ENCODE measurements at regions not wholly inside any gene's neighbourhood (a gene's known extent, or its start where the extent isn't known, plus 50 kb on each side); places are given as distances from the start of the nearest gene placed in this dataset.

GRCh38 chr1:88216441-88216840 is 467.6 kb upstream of the PKN2 start:
- no peak for DNase-seq (ENCODE audit: insufficient read length, low spot score)

DNA sequence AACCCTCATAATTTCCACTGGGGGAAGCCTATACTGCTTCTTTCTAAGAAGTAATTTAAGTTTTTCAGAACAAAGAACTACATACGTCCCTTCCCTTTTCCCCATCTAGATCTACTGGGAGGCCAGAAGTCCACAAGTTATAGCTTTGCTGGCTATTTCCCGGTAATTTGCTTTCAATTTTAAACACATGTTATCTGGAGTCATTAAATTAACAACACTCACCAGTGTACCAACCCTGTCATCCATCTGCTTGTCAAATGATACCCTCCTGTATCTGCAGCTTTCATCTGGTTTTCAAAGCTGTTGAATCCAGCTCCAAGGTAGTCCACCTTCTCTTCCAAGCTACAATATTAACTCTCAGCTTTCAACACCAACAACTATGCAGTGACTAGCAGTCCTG is 466.7 kb upstream of the PKN2 start:
- no peak for FAIRE-seq
- TF ChIP-seq PAX5 (IDR thresholded peaks at IDR 0.05; ENCODE audit: insufficient read depth, low read length, severe bottlenecking) (no peak), SPI1 (IDR thresholded peaks at IDR 0.05; ENCODE audit: low read depth, low read length) (no peak), POLR2A (IDR thresholded peaks at IDR 0.05; ENCODE audit: low read depth, low read length) (no peak), TAF1 (IDR thresholded peaks at IDR 0.05; ENCODE audit: low read depth, low read length) (no peak), POU2F2 (IDR thresholded peaks at IDR 0.05; ENCODE audit: low read depth, low read length) (no peak), POLR2AphosphoS5 (IDR thresholded peaks at IDR 0.05; ENCODE audit: low read depth, low read length) (no peak)
- no peak for DNase-seq (ENCODE audit: insufficient read length, low spot score)

More at GRCh38 chr1:88216441-88216840, 467.6 kb upstream of the PKN2 start:
- no peak for TF ChIP-seq POLR2AphosphoS5 (IDR thresholded peaks at IDR 0.05; ENCODE audit: low read depth, low read length)
- no peak for TF ChIP-seq POU2F2 (IDR thresholded peaks at IDR 0.05; ENCODE audit: low read depth, low read length)
- TF ChIP-seq SPI1 (IDR thresholded peaks at IDR 0.05; ENCODE audit: low read depth, low read length) = no peak
- TF ChIP-seq POLR2A (IDR thresholded peaks at IDR 0.05; ENCODE audit: low read depth, low read length) = no peak
- no peak for TF ChIP-seq TAF1 (IDR thresholded peaks at IDR 0.05; ENCODE audit: low read depth, low read length)
- TF ChIP-seq PAX5 (IDR thresholded peaks at IDR 0.05; ENCODE audit: insufficient read depth, low read length, severe bottlenecking) = no peak
- no peak for FAIRE-seq

DNA sequence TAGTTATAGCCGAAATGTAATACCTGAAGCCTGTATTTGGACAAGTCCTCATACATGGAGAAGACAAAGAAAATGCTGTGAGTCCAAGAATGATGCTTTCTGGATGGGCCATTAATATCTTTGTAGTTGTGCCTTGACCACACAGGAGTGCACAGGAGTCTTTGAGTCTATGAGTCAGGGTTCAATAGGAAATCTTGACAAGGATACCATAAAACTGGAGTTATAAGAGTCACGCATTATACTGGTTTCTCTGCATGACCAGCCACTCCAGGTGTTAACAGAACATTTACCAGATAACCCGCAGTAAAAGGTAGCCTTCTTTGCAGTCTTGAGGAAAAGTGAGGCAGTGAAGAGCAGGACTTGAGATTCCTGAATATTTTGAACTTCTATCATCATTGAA is 464.6 kb upstream of the PKN2 start:
- no peak for DNase-seq (ENCODE audit: insufficient read length, low spot score)
- TF ChIP-seq POU2F2 (IDR thresholded peaks at IDR 0.05; ENCODE audit: low read depth, low read length) (no peak), POLR2AphosphoS5 (IDR thresholded peaks at IDR 0.05; ENCODE audit: low read depth, low read length) (no peak), SPI1 (IDR thresholded peaks at IDR 0.05; ENCODE audit: low read depth, low read length) (no peak), POLR2A (IDR thresholded peaks at IDR 0.05; ENCODE audit: low read depth, low read length) (no peak), PAX5 (IDR thresholded peaks at IDR 0.05; ENCODE audit: insufficient read depth, low read length, severe bottlenecking) (no peak), TAF1 (IDR thresholded peaks at IDR 0.05; ENCODE audit: low read depth, low read length) (no peak)
- no peak for FAIRE-seq

- FAIRE-seq (no peak), DNase-seq (ENCODE audit: insufficient read length, low spot score) (no peak)
- TF ChIP-seq POU2F2 (IDR thresholded peaks at IDR 0.05; ENCODE audit: low read depth, low read length) = no peak
- TF ChIP-seq SPI1 (IDR thresholded peaks at IDR 0.05; ENCODE audit: low read depth, low read length) = no peak
- TF ChIP-seq POLR2AphosphoS5 (IDR thresholded peaks at IDR 0.05; ENCODE audit: low read depth, low read length) = no peak
- no peak for TF ChIP-seq TAF1 (IDR thresholded peaks at IDR 0.05; ENCODE audit: low read depth, low read length)
- TF ChIP-seq POLR2A (IDR thresholded peaks at IDR 0.05; ENCODE audit: low read depth, low read length) = no peak
- TF ChIP-seq PAX5 (IDR thresholded peaks at IDR 0.05; ENCODE audit: insufficient read depth, low read length, severe bottlenecking) = no peak
These were observed 462.7 kb upstream of the PKN2 start for GRCh38 chr1:88221411-88221810.

GRCh38 chr1:88224906-88225305 is 459.2 kb upstream of the PKN2 start:
- no peak for DNase-seq (ENCODE audit: insufficient read length, low spot score)
- TF ChIP-seq SPI1 (IDR thresholded peaks at IDR 0.05; ENCODE audit: low read depth, low read length) (no peak), POU2F2 (IDR thresholded peaks at IDR 0.05; ENCODE audit: low read depth, low read length) (no peak), POLR2A (IDR thresholded peaks at IDR 0.05; ENCODE audit: low read depth, low read length) (no peak), PAX5 (IDR thresholded peaks at IDR 0.05; ENCODE audit: insufficient read depth, low read length, severe bottlenecking) (no peak), POLR2AphosphoS5 (IDR thresholded peaks at IDR 0.05; ENCODE audit: low read depth, low read length) (no peak), TAF1 (IDR thresholded peaks at IDR 0.05; ENCODE audit: low read depth, low read length) (no peak)
- FAIRE-seq = no peak

- TF ChIP-seq PAX5 (IDR thresholded peaks at IDR 0.05; ENCODE audit: insufficient read depth, low read length, severe bottlenecking) = no peak
- no peak for TF ChIP-seq TAF1 (IDR thresholded peaks at IDR 0.05; ENCODE audit: low read depth, low read length)
- FAIRE-seq (no peak), DNase-seq (ENCODE audit: insufficient read length, low spot score) (no peak)
These were observed 456.0 kb upstream of the PKN2 start for GRCh38 chr1:88228114-88228513.

DNA sequence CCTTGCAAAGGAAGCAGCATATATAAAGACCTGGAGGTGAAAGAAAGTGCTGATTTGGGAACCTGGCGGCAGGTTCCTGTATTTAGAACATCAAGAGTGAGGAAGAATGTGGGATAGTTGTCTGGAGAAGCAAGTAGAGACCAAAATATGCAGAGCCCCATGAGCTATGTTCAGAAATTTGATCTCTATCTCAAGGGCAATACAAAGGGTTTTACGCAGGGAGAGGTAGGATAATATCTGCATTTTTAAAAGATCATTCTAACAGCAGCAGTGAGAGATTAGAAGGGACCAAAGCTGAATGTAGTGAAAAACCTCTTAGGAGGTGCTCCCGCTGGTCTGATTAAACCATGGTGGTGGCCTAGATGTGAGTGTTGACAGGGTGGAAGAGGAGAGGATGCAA is 453.9 kb upstream of the PKN2 start:
- no peak for FAIRE-seq

DNA sequence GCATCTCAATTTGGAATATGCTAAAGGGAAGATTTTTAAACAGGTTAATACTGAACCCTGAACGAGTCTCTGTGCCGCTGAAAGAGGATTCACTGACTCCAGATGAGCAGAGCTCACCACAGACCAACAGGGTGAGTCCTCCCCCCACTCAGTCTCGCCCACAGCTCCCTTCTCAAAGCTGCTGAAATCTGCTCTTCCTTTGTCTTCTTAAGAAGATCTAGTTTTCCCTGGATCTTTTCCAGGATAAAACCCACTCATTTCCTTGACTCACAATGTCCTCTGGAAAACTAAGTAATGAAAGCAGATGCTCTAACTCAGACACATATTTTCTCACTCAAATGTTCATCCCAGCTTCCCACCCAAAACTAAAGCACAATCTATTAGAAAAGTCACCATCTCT is 447.0 kb upstream of the PKN2 start:
- TF ChIP-seq POLR2A (IDR thresholded peaks at IDR 0.05; ENCODE audit: low read depth, low read length) = no peak
- TF ChIP-seq TAF1 (IDR thresholded peaks at IDR 0.05; ENCODE audit: low read depth, low read length) = no peak
- TF ChIP-seq PAX5 (IDR thresholded peaks at IDR 0.05; ENCODE audit: insufficient read depth, low read length, severe bottlenecking) = no peak
- no peak for TF ChIP-seq POU2F2 (IDR thresholded peaks at IDR 0.05; ENCODE audit: low read depth, low read length)
- no peak for TF ChIP-seq SPI1 (IDR thresholded peaks at IDR 0.05; ENCODE audit: low read depth, low read length)
- TF ChIP-seq POLR2AphosphoS5 (IDR thresholded peaks at IDR 0.05; ENCODE audit: low read depth, low read length) = no peak
- DNase-seq (ENCODE audit: insufficient read length, low spot score) (no peak), FAIRE-seq (no peak)

More for the DNA sequence above, 453.9 kb upstream of the PKN2 start:
- DNase-seq (ENCODE audit: insufficient read length, low spot score) = no peak
- TF ChIP-seq POLR2AphosphoS5 (IDR thresholded peaks at IDR 0.05; ENCODE audit: low read depth, low read length) (no peak), PAX5 (IDR thresholded peaks at IDR 0.05; ENCODE audit: insufficient read depth, low read length, severe bottlenecking) (no peak), TAF1 (IDR thresholded peaks at IDR 0.05; ENCODE audit: low read depth, low read length) (no peak), POLR2A (IDR thresholded peaks at IDR 0.05; ENCODE audit: low read depth, low read length) (no peak), SPI1 (IDR thresholded peaks at IDR 0.05; ENCODE audit: low read depth, low read length) (no peak), POU2F2 (IDR thresholded peaks at IDR 0.05; ENCODE audit: low read depth, low read length) (no peak)

DNA sequence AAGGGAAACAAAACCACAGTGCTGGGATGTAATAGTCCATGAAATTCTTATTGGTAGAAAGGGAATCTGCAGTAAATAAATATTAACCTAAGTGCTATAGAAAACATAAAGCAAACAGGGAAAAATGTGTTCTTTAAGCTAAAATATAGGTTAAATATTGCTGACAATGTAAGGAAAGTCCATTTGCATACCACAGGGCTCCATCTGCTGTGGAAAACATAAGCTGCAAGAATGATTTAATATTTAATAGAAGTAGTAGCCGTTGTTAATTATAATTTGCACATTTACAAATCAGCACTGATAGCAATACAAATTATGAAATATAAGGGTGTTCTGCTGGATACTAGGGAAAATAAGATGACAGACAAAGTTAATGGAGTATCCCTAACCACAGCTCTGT is 444.9 kb upstream of the PKN2 start:
- DNase-seq (ENCODE audit: insufficient read length, low spot score) (no peak), FAIRE-seq (no peak)
- no peak for TF ChIP-seq POU2F2 (IDR thresholded peaks at IDR 0.05; ENCODE audit: low read depth, low read length)
- TF ChIP-seq PAX5 (IDR thresholded peaks at IDR 0.05; ENCODE audit: insufficient read depth, low read length, severe bottlenecking) = no peak
- no peak for TF ChIP-seq POLR2AphosphoS5 (IDR thresholded peaks at IDR 0.05; ENCODE audit: low read depth, low read length)
- no peak for TF ChIP-seq SPI1 (IDR thresholded peaks at IDR 0.05; ENCODE audit: low read depth, low read length)
- TF ChIP-seq TAF1 (IDR thresholded peaks at IDR 0.05; ENCODE audit: low read depth, low read length) = no peak
- no peak for TF ChIP-seq POLR2A (IDR thresholded peaks at IDR 0.05; ENCODE audit: low read depth, low read length)

DNA sequence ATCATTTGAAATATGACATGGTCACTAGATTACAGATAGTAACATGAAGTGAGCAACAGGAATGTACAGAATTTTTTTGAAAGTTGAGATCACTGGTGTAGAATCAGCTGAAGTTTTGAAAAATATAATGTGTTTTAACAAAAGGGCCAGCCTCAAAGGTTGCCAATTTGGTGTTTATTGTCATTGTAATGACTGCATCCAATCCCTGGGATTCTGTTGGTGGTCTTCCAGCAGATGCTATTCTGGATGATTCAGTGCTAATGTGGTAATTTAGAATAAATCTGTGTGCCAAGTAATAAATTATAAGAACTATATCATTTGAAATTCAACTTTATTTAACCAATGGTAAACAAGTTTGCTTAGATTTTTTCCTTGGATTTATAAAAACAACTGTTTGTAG is 436.4 kb upstream of the PKN2 start:
- FAIRE-seq (no peak), DNase-seq (ENCODE audit: insufficient read length, low spot score) (no peak)
- TF ChIP-seq POU2F2 (IDR thresholded peaks at IDR 0.05; ENCODE audit: low read depth, low read length) = no peak
- TF ChIP-seq SPI1 (IDR thresholded peaks at IDR 0.05; ENCODE audit: low read depth, low read length) = no peak
- TF ChIP-seq POLR2AphosphoS5 (IDR thresholded peaks at IDR 0.05; ENCODE audit: low read depth, low read length) = no peak
- TF ChIP-seq TAF1 (IDR thresholded peaks at IDR 0.05; ENCODE audit: low read depth, low read length) = no peak
- TF ChIP-seq PAX5 (IDR thresholded peaks at IDR 0.05; ENCODE audit: insufficient read depth, low read length, severe bottlenecking) = no peak
- TF ChIP-seq POLR2A (IDR thresholded peaks at IDR 0.05; ENCODE audit: low read depth, low read length) = no peak
